HepG2 (cell line): ENCODE measurements at regions not wholly inside any gene's neighbourhood (a gene's known extent, or its start where the extent isn't known, plus 50 kb on each side); places are given as distances from the start of the nearest gene placed in this dataset.

Experiments used
- ATAC-seq: fragments of 200-7000 bp; cut with Tn5 transposase; 3 replicates; pipeline ENCODE4 v1.9.1; 2020; ENCODE audit warnings: mild to moderate bottlenecking, moderate library complexity
- BruUV-seq: library from RNA; stranded (reverse); fragments of 400-500 nt; replicated peaks from 2 replicates; lab custom pipeline; 2021; lab: Mats Ljungman, UMichigan
- CTCF ChIA-PET: fragments of 300-600 bp; formaldehyde crosslinking; extraction: SDS; loops from one replicate; lab custom pipeline; 2021; ENCODE audit warnings: low total read pairs, inconsistent platforms, low intra/inter-chr PET ratio; lab: Yijun Ruan, JAX
- POLR2A ChIA-PET: fragments of 350-600 bp; sonication (Branson Sonifier 250); formaldehyde crosslinking; loops from one replicate; lab custom pipeline; 2020; ENCODE audit warnings: antibody characterized with exemption, inconsistent platforms; lab: Yijun Ruan, JAX
- DNase-seq: peaks from one replicate; pipeline ENCODE4 v3.0.0-alpha.2; 2015; ENCODE audit warnings: low spot score
- FAIRE-seq: peaks from 3 replicates; lab custom pipeline; 2011; peaks lifted over from hg19 to GRCh38; lab: Jason Lieb, UNC
- H2AFZ ChIP-seq: one replicate; pipeline ENCODE4 v1.6.1; 2011; ENCODE audit warnings: low read length, inconsistent platforms
- H3K27ac ChIP-seq: fragments of 300-600 bp; 3 replicates; pipeline ENCODE4 v1.8.0; 2011; ENCODE audit warnings: mixed run types, mild to moderate bottlenecking, mixed read lengths, low read length, inconsistent platforms; ENCODE audit not compliant: insufficient read depth; ENCODE audit errors: extremely low read length
- H3K27me3 ChIP-seq, 2 experiments: fragments of 200-600 bp in 1 of 2; 2 replicates in 1 of 2; 3 replicates in 1 of 2; pipeline versions ENCODE4 v1.6.0 to v1.8.0; 2011; ENCODE audit warnings: low read length in 2 of 2, mild to moderate bottlenecking in 2 of 2, moderate library complexity in 2 of 2, inconsistent platforms in 1 of 2; ENCODE audit not compliant: insufficient read depth in 2 of 2, control insufficient read depth in 1 of 2
- H3K36me3 ChIP-seq, 2 experiments: fragments of 200-600 bp in 1 of 2; replicated peaks in 1 of 2; 2 replicates in 1 of 2; 3 replicates in 1 of 2; pipeline versions ENCODE4 v1.5.1 to v1.8.0; 2011; ENCODE audit warnings: low read length in 2 of 2, inconsistent platforms in 1 of 2; ENCODE audit not compliant: insufficient read depth in 2 of 2, control insufficient read depth in 1 of 2
- H3K4me1 ChIP-seq: 2 replicates; pipeline ENCODE4 v1.5.1; 2012; ENCODE audit warnings: low read length, inconsistent platforms; ENCODE audit not compliant: insufficient read depth
- H3K4me2 ChIP-seq: 2 replicates; pipeline ENCODE4 v1.6.0; 2011; ENCODE audit warnings: low read depth, low read length, inconsistent platforms
- H3K4me3 ChIP-seq, 3 experiments: fragments of 200-600 bp in 1 of 3; sonication (generic), shearing (Covaris generic) in 1 of 3; replicated peaks in 1 of 3; 2 replicates each; pipeline ENCODE4 v1.5.1; 2011 to 2016; ENCODE audit warnings: low read length in 3 of 3, inconsistent platforms in 2 of 3, low read depth in 2 of 3, mild to moderate bottlenecking in 2 of 3, control low read depth in 1 of 3, mixed read lengths in 1 of 3; ENCODE audit not compliant: insufficient read depth in 1 of 3
- H3K79me2 ChIP-seq: one replicate; pipeline ENCODE4 v1.6.1; 2011; ENCODE audit warnings: low read length, inconsistent platforms; ENCODE audit not compliant: insufficient read depth
- H3K9ac ChIP-seq: 2 replicates; pipeline ENCODE4 v1.6.0; 2011; ENCODE audit warnings: mild to moderate bottlenecking, low read depth, low read length, inconsistent platforms; ENCODE audit not compliant: insufficient read depth
- H3K9me3 ChIP-seq: 2 replicates; pipeline ENCODE4 v1.5.1; 2012; ENCODE audit warnings: mild to moderate bottlenecking, low read length
- H4K20me1 ChIP-seq: 2 replicates; pipeline ENCODE4 v1.6.0; 2011; ENCODE audit warnings: inconsistent platforms, mild to moderate bottlenecking, low read length, moderate library complexity; ENCODE audit not compliant: insufficient read depth
- CEBPB ChIP-seq: IDR thresholded peaks from 2 replicates; pipeline ENCODE4 v1.6.1; 2011; ENCODE audit warnings: low read depth, low read length, improper control_type of control experiment, borderline replicate concordance
- ETV6 ChIP-seq: sonication (generic); formaldehyde crosslinking; conservative IDR thresholded peaks from 2 replicates; pipeline ENCODE4 v1.4.0; 2020; ENCODE audit warnings: missing genetic modification reagents
- GATAD2A ChIP-seq: IDR thresholded peaks from 2 replicates; pipeline ENCODE4 v1.6.1; 2016
- PHF21A ChIP-seq: sonication (generic); formaldehyde crosslinking; IDR thresholded peaks from 2 replicates; pipeline ENCODE4 v1.5.0; 2020; ENCODE audit warnings: mild to moderate bottlenecking, missing genetic modification reagents
- SETDB1 ChIP-seq: sonication (generic); formaldehyde crosslinking; IDR thresholded peaks from 2 replicates; pipeline ENCODE4 v1.5.1; 2020; ENCODE audit warnings: missing genetic modification reagents, mild to moderate bottlenecking, borderline replicate concordance
- SP140L ChIP-seq: sonication (generic); formaldehyde crosslinking; IDR thresholded peaks from 2 replicates; pipeline ENCODE4 v1.4.0; 2020; ENCODE audit warnings: missing genetic modification reagents, borderline replicate concordance
- SYNCRIP ChIP-seq: fragments of 200-400 bp; formaldehyde crosslinking; IDR thresholded peaks from 2 replicates; pipeline ENCODE4 v1.6.1; 2018; ENCODE audit warnings: mild to moderate bottlenecking, low read depth, low read length; ENCODE audit not compliant: insufficient read depth
- ZBTB40 ChIP-seq, 2 experiments: fragments of 450-650 bp in 1 of 2; sonication (generic) in 1 of 2; formaldehyde crosslinking in 1 of 2; IDR thresholded peaks; 2 replicates each; pipeline versions ENCODE4 v1.6.1 to v1.8.0; 2016 to 2022; ENCODE audit warnings: antibody characterized with exemption in 1 of 2, mild to moderate bottlenecking in 1 of 2, missing genetic modification reagents in 1 of 2
- ZNF251 ChIP-seq: sonication (generic); formaldehyde crosslinking; IDR thresholded peaks from 2 replicates; pipeline ENCODE4 v1.9.0; 2021; ENCODE audit warnings: mild to moderate bottlenecking, missing genetic modification reagents
- ZNF350 ChIP-seq: sonication (generic); formaldehyde crosslinking; IDR thresholded peaks from 2 replicates; pipeline ENCODE4 v1.4.0; 2020; ENCODE audit warnings: mild to moderate bottlenecking, low read depth, missing genetic modification reagents, borderline replicate concordance
- ZNF710 ChIP-seq: sonication (generic); formaldehyde crosslinking; IDR thresholded peaks from 2 replicates; pipeline ENCODE4 v1.5.0; 2020; ENCODE audit warnings: mild to moderate bottlenecking, missing genetic modification reagents, borderline replicate concordance
- WGBS: methylation state at CpG from one replicate; pipeline ENCODE4 v1.1.6; 2017; ENCODE audit warnings: low lambda C conversion rate; 5-methylcytosine and 5-hydroxymethylcytosine counted together
- in situ Hi-C: cut with HindIII; loops from 2 replicates; pipeline ENCODE4 v1.10.0; 2017; ENCODE audit warnings: low pct_unique_long_range_greater_than_20kb; ENCODE audit not compliant: extremely low pct_ligation_motif_present
- intact Hi-C: fragments of 100-400 bp; cut with micrococcal nuclease; formaldehyde crosslinking; loops from one replicate; pipeline ENCODE4 v1.10.0; 2022; ENCODE audit not compliant: unreplicated experiment

GRCh38 chr12:4849795-4850345 is 59.8 kb upstream of the KCNA1 start (continued):
- TF ChIP-seq SYNCRIP = no peak
- no peak for TF ChIP-seq SP140L
- no peak for TF ChIP-seq GATAD2A (CRISPR knock-in tag)

- no peaks in the 10 kb centered on the region for H3K79me2 ChIP-seq
- no peaks in the 10 kb centered on the region for H3K4me1 ChIP-seq
- no peak overlapping the region for H3K9ac ChIP-seq
- ChIA-PET POLR2A (no interaction called here), CTCF (no interaction called here)
- H3K36me3 ChIP-seq = no peaks in the 10 kb centered on the region
- H3K4me2 ChIP-seq = no peak overlapping the region
- BruUV-seq = no TSS peak
- no peak for DNase-seq
- no peak overlapping the region for H3K4me3 ChIP-seq
- H4K20me1 ChIP-seq = no peaks in the 10 kb centered on the region
- intact Hi-C loops (no loop called here), in situ Hi-C loops (no loop called here)
- H3K27me3 ChIP-seq = peaks cover 0 to 27% of the 10 kb centered on the region in 2 experiments
- FAIRE-seq = no peak
- no peak for ATAC-seq
- no peak overlapping the region for H3K27ac ChIP-seq
- no peaks in the 10 kb centered on the region for H3K9me3 ChIP-seq
- 14% methylated on average over 7 of the region's 9 CpGs for WGBS
- H2AFZ ChIP-seq = no peak overlapping the region
- no peak for TF ChIP-seq ZNF251 (CRISPR knock-in tag)
- no peak for TF ChIP-seq CEBPB
- TF ChIP-seq ETV6 = no peak
- TF ChIP-seq ZBTB40 (IDR thresholded peaks at IDR 0.05) = no peak
- TF ChIP-seq ZBTB40 (CRISPR knock-in tag; IDR thresholded peaks at IDR 0.05) = no peak
- no peak for TF ChIP-seq ZNF710 (CRISPR knock-in tag)
- TF ChIP-seq PHF21A = no peak
- TF ChIP-seq ZNF350 (CRISPR knock-in tag) = no peak
- TF ChIP-seq SETDB1 (CRISPR knock-in tag) = no peak
Measured at GRCh38 chr12:4850857-4851380, 58.8 kb upstream of the KCNA1 start.
